Activated gamma-delta T cell (primary cell): ENCODE measurements at regions not wholly inside any gene's neighbourhood (a gene's known extent, or its start where the extent isn't known, plus 50 kb on each side); places are given as distances from the start of the nearest gene placed in this dataset.

Experiments used
- DNase-seq: peaks from one replicate; lab custom pipeline; 2025; lab: John Stamatoyannopoulos, UW

GRCh38 chr17:77474292-77474988 is 333.7 kb downstream of the SEC14L1 start:
- DNase-seq = no peak

GRCh38 chr17:77475016-77475976 is 334.5 kb downstream of the SEC14L1 start:
- DNase-seq = no peak

- no peak for DNase-seq
Observed at GRCh38 chr17:77476006-77476405, 335.2 kb downstream of the SEC14L1 start.

GRCh38 chr17:77476498-77476897 is 335.7 kb downstream of the SEC14L1 start:
- DNase-seq = no peak

GRCh38 chr17:77476931-77477805 is 336.4 kb downstream of the SEC14L1 start:
- no peak for DNase-seq

GRCh38 chr17:77478281-77478680 is 337.5 kb downstream of the SEC14L1 start:
- no peak for DNase-seq

GRCh38 chr17:77478899-77479298 is 338.1 kb downstream of the SEC14L1 start:
- no peak for DNase-seq

GRCh38 chr17:77479372-77480198 is 338.8 kb downstream of the SEC14L1 start:
- DNase-seq = no peak

- no peak for DNase-seq
Observed at GRCh38 chr17:77480199-77480508, 339.4 kb downstream of the SEC14L1 start.

- no peak for DNase-seq
Observed at GRCh38 chr17:77480509-77481215, 339.9 kb downstream of the SEC14L1 start.

GRCh38 chr17:77481476-77482374 is 341.0 kb downstream of the SEC14L1 start:
- DNase-seq = no peak

GRCh38 chr17:77482375-77483127 is 341.8 kb downstream of the SEC14L1 start:
- no peak for DNase-seq

GRCh38 chr17:77483128-77483598 is 342.4 kb downstream of the SEC14L1 start:
- DNase-seq = no peak

- no peak for DNase-seq
Observed at GRCh38 chr17:77484111-77484510, 343.3 kb downstream of the SEC14L1 start.

GRCh38 chr17:77485089-77485833 is 344.5 kb downstream of the SEC14L1 start:
- DNase-seq = no peak

GRCh38 chr17:77487211-77487629 is 346.5 kb downstream of the SEC14L1 start:
- no peak for DNase-seq

- DNase-seq = no peak
Observed at GRCh38 chr17:77487677-77488530, 347.1 kb downstream of the SEC14L1 start.
